GM19397 (cell line): ENCODE measurements at regions not wholly inside any gene's neighbourhood (a gene's known extent, or its start where the extent isn't known, plus 50 kb on each side); places are given as distances from the start of the nearest gene placed in this dataset.

ENCODE experiments used
- ATAC-seq: cut with Tn5 transposase; IDR thresholded peaks from one replicate; pipeline ENCODE4 v1.9.1; 2021; ENCODE audit warnings: mild to moderate bottlenecking, moderate library complexity; ENCODE audit not compliant: unreplicated experiment

GRCh38 chr4:184529283-184529682 is 54.9 kb upstream of the IRF2 start:
- ATAC-seq, result no peak

DNA sequence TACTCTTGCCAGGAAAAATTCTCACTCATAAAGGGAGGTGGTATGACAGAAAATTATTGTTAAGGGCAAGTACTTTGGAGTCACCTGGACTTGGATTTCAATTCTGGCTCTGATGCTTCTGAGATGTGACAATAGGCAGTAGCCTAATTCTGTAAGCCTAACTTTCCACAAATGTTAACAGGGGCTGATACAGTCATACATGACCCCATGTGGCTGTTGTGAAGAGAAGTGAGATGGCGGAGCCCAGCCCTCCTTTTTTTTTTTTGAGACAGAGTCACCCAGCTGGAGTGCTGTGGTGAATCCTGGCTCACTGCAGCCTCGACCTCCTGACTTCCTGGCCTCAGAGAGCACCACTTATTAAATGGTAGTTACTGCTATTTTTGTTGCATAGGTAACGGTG is 54.4 kb upstream of the IRF2 start:
- no peak for ATAC-seq

GRCh38 chr4:184528051-184528450 is 53.7 kb upstream of the IRF2 start:
- no peak for ATAC-seq

DNA sequence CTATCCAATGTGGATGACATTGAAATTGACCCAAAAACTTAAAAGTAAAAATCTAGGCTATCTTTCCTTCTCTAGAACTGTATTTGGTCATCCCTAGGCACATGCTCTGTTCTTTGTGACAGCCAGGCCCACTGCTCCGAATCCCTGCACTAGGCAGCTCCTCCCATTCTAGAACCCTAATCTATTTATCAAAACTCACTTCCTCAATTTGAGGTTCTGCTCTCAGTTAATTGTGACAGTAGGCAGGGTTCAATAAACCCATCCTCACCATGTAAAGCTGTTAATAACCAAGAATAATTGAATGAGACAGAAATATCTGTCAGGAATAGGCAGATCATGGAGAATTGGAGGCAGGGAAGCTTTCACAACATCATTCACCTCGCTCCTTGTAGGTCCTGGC is 51.9 kb upstream of the IRF2 start:
- no peak for ATAC-seq
